H9 (cell line): ENCODE measurements at regions not wholly inside any gene's neighbourhood (a gene's known extent, or its start where the extent isn't known, plus 50 kb on each side); places are given as distances from the start of the nearest gene placed in this dataset.

Source experiments
- DNase-seq: peaks from one replicate; pipeline ENCODE4 v3.0.0-alpha.2; 2017
- H2AFZ ChIP-seq: one replicate; pipeline ENCODE4 v1.6.1; 2013; ENCODE audit warnings: mild to moderate bottlenecking, low read length, control low read depth, moderate library complexity
- H2AK5ac ChIP-seq: 2 replicates; pipeline ENCODE4 v1.6.1; 2013; ENCODE audit warnings: low read length, control low read depth, mixed read lengths; ENCODE audit not compliant: insufficient read length
- H2BK120ac ChIP-seq: one replicate; pipeline ENCODE4 v1.6.1; 2013; ENCODE audit warnings: low read depth, mild to moderate bottlenecking, low read length, control low read depth, inconsistent platforms; ENCODE audit not compliant: poor library complexity, severe bottlenecking
- H2BK12ac ChIP-seq: 2 replicates; pipeline ENCODE4 v1.6.1; 2013; ENCODE audit warnings: low read length, control low read depth, mixed read lengths, low read depth; ENCODE audit not compliant: insufficient read length
- H2BK15ac ChIP-seq: 2 replicates; pipeline ENCODE4 v1.6.1; 2013; ENCODE audit warnings: low read depth, low read length, control low read depth
- H2BK20ac ChIP-seq: one replicate; pipeline ENCODE4 v1.6.1; 2013; ENCODE audit warnings: low read depth, mild to moderate bottlenecking, low read length, control low read depth, inconsistent platforms; ENCODE audit not compliant: poor library complexity, severe bottlenecking
- H2BK5ac ChIP-seq: 2 replicates; pipeline ENCODE4 v1.6.1; 2013; ENCODE audit warnings: low read length, control low read depth, mixed read lengths; ENCODE audit not compliant: insufficient read length
- H3K14ac ChIP-seq: 2 replicates; pipeline ENCODE4 v1.6.1; 2013; ENCODE audit warnings: low read length, control low read depth; ENCODE audit not compliant: insufficient read depth
- H3K18ac ChIP-seq: 2 replicates; pipeline ENCODE4 v1.6.1; 2013; ENCODE audit warnings: low read depth, mild to moderate bottlenecking, mixed read lengths, low read length, control low read depth; ENCODE audit not compliant: insufficient read length
- H3K23ac ChIP-seq: 2 replicates; pipeline ENCODE4 v1.6.1; 2013; ENCODE audit warnings: low read length, control low read depth, mixed read lengths, low read depth; ENCODE audit not compliant: insufficient read length
- H3K23me2 ChIP-seq: 2 replicates; pipeline ENCODE4 v1.6.1; 2013; ENCODE audit warnings: low read depth, mild to moderate bottlenecking, mixed read lengths, low read length, control low read depth; ENCODE audit not compliant: insufficient read length, poor library complexity, severe bottlenecking
- H3K27ac ChIP-seq: 2 replicates; pipeline ENCODE4 v1.5.1; 2013; ENCODE audit warnings: low read length, control low read depth, mixed read lengths, low read depth; ENCODE audit not compliant: insufficient read length
- H3K27me3 ChIP-seq: 2 replicates; pipeline ENCODE4 v1.6.1; 2013; ENCODE audit warnings: low read length, control low read depth, inconsistent platforms; ENCODE audit not compliant: insufficient read depth
- H3K4ac ChIP-seq: 2 replicates; pipeline ENCODE4 v1.6.1; 2013; ENCODE audit warnings: low read depth, mild to moderate bottlenecking, control low read depth, inconsistent platforms, low read length, moderate library complexity
- H3K4me1 ChIP-seq: 2 replicates; pipeline ENCODE4 v1.6.1; 2013; ENCODE audit warnings: low read length, control low read depth, inconsistent platforms; ENCODE audit not compliant: insufficient read depth
- H3K4me2 ChIP-seq: 2 replicates; pipeline ENCODE4 v1.6.1; 2013; ENCODE audit warnings: low read length, control low read depth, mixed read lengths; ENCODE audit not compliant: insufficient read length, insufficient read depth
- H3K56ac ChIP-seq: 2 replicates; pipeline ENCODE4 v1.6.1; 2013; ENCODE audit warnings: low read depth, mild to moderate bottlenecking, mixed read lengths, low read length, control low read depth; ENCODE audit not compliant: insufficient read length
- H3K79me1 ChIP-seq: 2 replicates; pipeline ENCODE4 v1.6.1; 2013; ENCODE audit warnings: low read depth, mild to moderate bottlenecking, moderate library complexity, low read length, control low read depth, inconsistent platforms; ENCODE audit not compliant: insufficient read depth, poor library complexity, severe bottlenecking
- H3K79me2 ChIP-seq: 2 replicates; pipeline ENCODE4 v1.6.1; 2013; ENCODE audit warnings: low read length, control low read depth, inconsistent platforms; ENCODE audit not compliant: insufficient read depth
- H3K9ac ChIP-seq: 2 replicates; pipeline ENCODE4 v1.6.1; 2013; ENCODE audit warnings: low read length, control low read depth, mixed read lengths; ENCODE audit not compliant: insufficient read length; ENCODE audit errors: extremely low read depth
- H3K9me3 ChIP-seq: one replicate; pipeline ENCODE4 v1.6.1; 2013; ENCODE audit warnings: low read depth, low read length, inconsistent platforms; ENCODE audit not compliant: control insufficient read depth
- H3T11ph ChIP-seq: one replicate; pipeline ENCODE4 v1.6.1; 2013; ENCODE audit warnings: mild to moderate bottlenecking, low read length, control low read depth, inconsistent platforms
- H4K20me1 ChIP-seq: one replicate; pipeline ENCODE4 v1.6.1; 2013; ENCODE audit not compliant: control insufficient read depth, insufficient read length, insufficient read depth
- H4K5ac ChIP-seq: 2 replicates; pipeline ENCODE4 v1.6.1; 2013; ENCODE audit warnings: low read depth, mild to moderate bottlenecking, mixed read lengths, low read length, control low read depth; ENCODE audit not compliant: insufficient read length
- H4K8ac ChIP-seq: replicated peaks from 2 replicates; pipeline ENCODE4 v1.6.1; 2013; ENCODE audit warnings: low read length, control low read depth, mixed read lengths, low read depth; ENCODE audit not compliant: insufficient read length
- H4K91ac ChIP-seq: 2 replicates; pipeline ENCODE4 v1.6.1; 2013; ENCODE audit warnings: low read depth, mild to moderate bottlenecking, moderate library complexity, mixed read lengths, low read length, control low read depth; ENCODE audit not compliant: insufficient read length
- H3K27ac Mint-ChIP-seq, 3 experiments: 2 replicates in 2 of 3; 3 replicates in 1 of 3; pipeline ENCODE4 v1.8.0; 2020 to 2021; ENCODE audit warnings: mixed read lengths in 3 of 3, mild to moderate bottlenecking in 1 of 3, moderate library complexity in 1 of 3
- H3K27me3 Mint-ChIP-seq: 2 replicates; pipeline ENCODE4 v1.8.0; 2021; ENCODE audit warnings: low read depth, mild to moderate bottlenecking, moderate library complexity, mixed read lengths
- H3K36me3 Mint-ChIP-seq, 3 experiments: 2 replicates in 2 of 3; 3 replicates in 1 of 3; pipeline ENCODE4 v1.8.0; 2020 to 2021; ENCODE audit warnings: low read depth in 3 of 3, mixed read lengths in 3 of 3; ENCODE audit not compliant: insufficient read depth in 1 of 3
- H3K4me1 Mint-ChIP-seq, 2 experiments: 2 replicates each; pipeline ENCODE4 v1.8.0; 2020; ENCODE audit warnings: mixed read lengths in 2 of 2
- H3K4me3 Mint-ChIP-seq, 2 experiments: 2 replicates in 1 of 2; 3 replicates in 1 of 2; pipeline ENCODE4 v1.8.0; 2020 to 2021; ENCODE audit warnings: mild to moderate bottlenecking in 2 of 2, mixed read lengths in 2 of 2, moderate library complexity in 1 of 2
- H3K9me3 Mint-ChIP-seq, 2 experiments: 2 replicates in 1 of 2; 3 replicates in 1 of 2; pipeline ENCODE4 v1.8.0; 2020; ENCODE audit warnings: mild to moderate bottlenecking in 2 of 2, mixed read lengths in 2 of 2, moderate library complexity in 1 of 2
- WGBS: extraction: QIAGEN DNeasy Blood & Tissue Kit; methylation state at CpG from one replicate; pipeline ENCODE4 v1.1.7; 2013; ENCODE audit warnings: missing lambda C conversion rate, low lambda C conversion rate, mixed read lengths; ENCODE audit not compliant: insufficient read length; ENCODE audit errors: extremely low coverage; 5-methylcytosine and 5-hydroxymethylcytosine counted together
- TF ChIP-seq, protein P1 (sequence below): fragments of 200-600 bp; sonication (generic); conservative IDR thresholded peaks from 3 replicates; pipeline ENCODE4 v1.8.0; 2021; ENCODE audit warnings: antibody characterized with exemption, mild to moderate bottlenecking

DNA sequence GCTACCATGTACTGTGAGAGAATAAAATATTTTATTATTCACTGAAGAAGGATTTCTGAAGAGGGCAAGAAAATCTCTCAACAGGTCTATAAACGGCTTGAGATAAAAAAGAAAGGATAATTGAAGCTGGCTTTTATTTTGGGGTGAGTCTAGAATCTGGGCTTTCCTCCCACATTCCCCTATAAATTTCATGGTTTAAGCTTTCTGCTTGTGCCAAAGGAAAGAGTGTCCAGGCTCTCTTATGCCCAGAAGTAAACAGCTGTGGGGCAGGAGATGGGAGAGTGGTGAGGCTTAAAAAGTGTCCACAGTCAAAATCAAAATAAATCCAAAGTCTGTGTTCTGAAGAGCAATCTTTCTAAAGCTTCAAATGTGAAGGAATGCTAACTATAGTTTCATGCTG lies 942.2 kb upstream of the MIR17HG start:
- H3K79me2 ChIP-seq = no peaks in the 10 kb centered on the region

More for the DNA sequence above, 942.2 kb upstream of the MIR17HG start:
- Histone ChIP-seq H3K23me2 (no peaks in the 10 kb centered on the region), H3K4ac (no peak overlapping the region), H2AFZ (no peak overlapping the region), H3K4me2 (no peak overlapping the region), H3K79me1 (no peaks in the 10 kb centered on the region), H3K27ac (no peak overlapping the region), H4K20me1 (no peaks in the 10 kb centered on the region), H4K91ac (no peak overlapping the region), H2BK20ac (no peak overlapping the region), H3K4me1 (no peaks in the 10 kb centered on the region), H3K23ac (no peak overlapping the region), H3K18ac (no peak overlapping the region), H4K8ac (no peak overlapping the region), H4K5ac (no peak overlapping the region), H2BK15ac (no peak overlapping the region), H3T11ph (no peak overlapping the region), H2AK5ac (no peak overlapping the region), H3K56ac (no peak overlapping the region), H2BK120ac (no peak overlapping the region), H2BK12ac (no peak overlapping the region), H3K9ac (no peak overlapping the region), H3K27me3 (no peaks in the 10 kb centered on the region), H2BK5ac (no peak overlapping the region), H3K9me3 (no peaks in the 10 kb centered on the region), H3K14ac (no peak overlapping the region)
- no peak overlapping the region for H3K4me3 Mint-ChIP-seq
- no peaks in the 10 kb centered on the region for H3K27me3 Mint-ChIP-seq
- no peak overlapping the region for H3K27ac Mint-ChIP-seq
- peaks cover 0 to 13% (median 2%) of the 10 kb centered on the region in 3 experiments; a peak in 5 of 7 replicates for H3K36me3 Mint-ChIP-seq
- TF ChIP-seq, protein P1, sequence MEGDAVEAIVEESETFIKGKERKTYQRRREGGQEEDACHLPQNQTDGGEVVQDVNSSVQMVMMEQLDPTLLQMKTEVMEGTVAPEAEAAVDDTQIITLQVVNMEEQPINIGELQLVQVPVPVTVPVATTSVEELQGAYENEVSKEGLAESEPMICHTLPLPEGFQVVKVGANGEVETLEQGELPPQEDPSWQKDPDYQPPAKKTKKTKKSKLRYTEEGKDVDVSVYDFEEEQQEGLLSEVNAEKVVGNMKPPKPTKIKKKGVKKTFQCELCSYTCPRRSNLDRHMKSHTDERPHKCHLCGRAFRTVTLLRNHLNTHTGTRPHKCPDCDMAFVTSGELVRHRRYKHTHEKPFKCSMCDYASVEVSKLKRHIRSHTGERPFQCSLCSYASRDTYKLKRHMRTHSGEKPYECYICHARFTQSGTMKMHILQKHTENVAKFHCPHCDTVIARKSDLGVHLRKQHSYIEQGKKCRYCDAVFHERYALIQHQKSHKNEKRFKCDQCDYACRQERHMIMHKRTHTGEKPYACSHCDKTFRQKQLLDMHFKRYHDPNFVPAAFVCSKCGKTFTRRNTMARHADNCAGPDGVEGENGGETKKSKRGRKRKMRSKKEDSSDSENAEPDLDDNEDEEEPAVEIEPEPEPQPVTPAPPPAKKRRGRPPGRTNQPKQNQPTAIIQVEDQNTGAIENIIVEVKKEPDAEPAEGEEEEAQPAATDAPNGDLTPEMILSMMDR = no peak
- H3K9me3 Mint-ChIP-seq = peaks cover 5 to 8% of the 10 kb centered on the region in 2 experiments; a peak in 4 of 5 replicates
- no CpG with 5 or more reads among the region's 1 CpG for WGBS
- H3K4me1 Mint-ChIP-seq = no peaks in the 10 kb centered on the region
- DNase-seq = no peak
